Gastrocnemius medialis (tissue), 4 donors: ENCODE measurements at regions not wholly inside any gene's neighbourhood (a gene's known extent, or its start where the extent isn't known, plus 50 kb on each side); places are given as distances from the start of the nearest gene placed in this dataset.

Experiments
- ATAC-seq, 2 donors: fragments of 150-250 bp; one replicate each; pipeline ENCODE4 v1.9.1; 2016
- DNase-seq, 2 donors: peaks; one replicate each; pipeline ENCODE4 v3.0.0-alpha.2; 2019
- H3K27ac ChIP-seq, 4 donors: fragments of 200-600 bp; sonication (generic); 1 replicate in 1 of 4; 2 replicates in 3 of 4; pipeline ENCODE4 v1.5.1; 2016 to 2018; ENCODE audit warnings: mild to moderate bottlenecking in 2 of 4, moderate library complexity in 1 of 4
- H3K27me3 ChIP-seq, 3 donors: fragments of 200-600 bp; sonication (generic) in 2 of 3; 1 replicate in 1 of 3; 2 replicates in 2 of 3; pipeline versions ENCODE4 v1.5.1 to v1.6.0; 2016 to 2019; ENCODE audit warnings: mild to moderate bottlenecking in 1 of 3, moderate library complexity in 1 of 3
- H3K36me3 ChIP-seq, 2 donors: fragments of 200-600 bp; sonication (generic) in 1 of 2; one replicate each; pipeline ENCODE4 v1.5.1; 2017 to 2018
- H3K4me1 ChIP-seq, 2 donors: fragments of 200-600 bp; sonication (generic) in 1 of 2; one replicate each; pipeline ENCODE4 v1.5.1; 2016 to 2017; ENCODE audit warnings: mild to moderate bottlenecking in 2 of 2
- H3K4me3 ChIP-seq, 4 donors: fragments of 200-600 bp; sonication (generic) in 3 of 4; 1 replicate in 1 of 4; 2 replicates in 3 of 4; pipeline ENCODE4 v1.5.1; 2016 to 2019; ENCODE audit warnings: mild to moderate bottlenecking in 2 of 4
- H3K9me3 ChIP-seq, 3 donors: fragments of 200-600 bp; sonication (generic) in 2 of 3; 1 replicate in 1 of 3; 2 replicates in 2 of 3; pipeline ENCODE4 v1.5.1; 2016 to 2019
- POLR2A ChIP-seq, 2 donors: fragments of 450-650 bp; IDR thresholded peaks; one replicate each; pipeline ENCODE4 v1.6.1; 2017; ENCODE audit warnings: antibody characterized with exemption in 2 of 2, mild to moderate bottlenecking in 2 of 2, moderate library complexity in 2 of 2
- in situ Hi-C, 4 donors: fragments of 200-750 bp; cut with MboI; loops; one replicate each; pipeline versions ENCODE4 v1.15.0 to v1.8.0; 2017; ENCODE audit warnings: low sequenced_read_pairs in 4 of 4
- intact Hi-C: fragments of 100-400 bp; cut with DNase I; formaldehyde crosslinking; loops from one replicate; pipeline ENCODE4 v1.15.1; 2023; ENCODE audit warnings: low total_unique reads
- TF ChIP-seq, protein P1 (sequence below), 5 experiments: fragments of 450-650 bp in 3 of 5; fragments of 200-600 bp in 2 of 5; sonication (generic) in 2 of 5; IDR thresholded peaks in 4 of 5; conservative IDR thresholded peaks in 1 of 5; 1 replicate in 4 of 5; 2 replicates in 1 of 5; pipeline ENCODE4 v1.5.1; 2016 to 2019; ENCODE audit warnings: antibody characterized with exemption in 5 of 5, mild to moderate bottlenecking in 3 of 5, moderate library complexity in 3 of 5

DNA sequence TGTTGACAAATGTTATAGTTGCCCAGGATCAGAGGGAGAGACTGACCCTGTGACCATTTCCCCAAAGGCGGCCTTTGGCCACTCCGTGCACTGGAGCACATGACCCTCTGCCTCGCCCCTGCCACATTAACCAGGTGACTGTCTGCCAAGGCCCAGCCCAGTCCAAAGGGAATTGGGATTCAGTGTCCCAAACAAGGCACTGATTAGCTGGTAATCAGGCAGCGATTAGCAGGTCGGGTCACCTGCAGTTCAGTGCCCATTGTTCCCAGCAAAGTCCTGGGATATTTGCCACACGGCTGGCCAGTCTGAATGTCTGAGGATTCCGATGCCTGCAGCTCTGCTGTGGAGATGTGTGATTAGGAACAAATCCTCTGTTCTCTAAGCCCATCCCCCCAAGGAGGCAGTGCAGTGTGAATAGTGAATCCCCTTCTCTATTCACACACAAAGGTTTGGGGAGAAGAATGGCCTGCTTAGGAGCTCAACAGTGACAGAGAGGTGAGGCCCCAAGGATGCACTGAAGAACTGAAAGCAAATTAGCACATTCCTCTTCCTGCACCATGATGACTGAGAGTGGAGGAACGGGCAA lies 123.1 kb upstream of the MAF start:
- in situ Hi-C loops = no loop called here
- TF ChIP-seq, protein P1, sequence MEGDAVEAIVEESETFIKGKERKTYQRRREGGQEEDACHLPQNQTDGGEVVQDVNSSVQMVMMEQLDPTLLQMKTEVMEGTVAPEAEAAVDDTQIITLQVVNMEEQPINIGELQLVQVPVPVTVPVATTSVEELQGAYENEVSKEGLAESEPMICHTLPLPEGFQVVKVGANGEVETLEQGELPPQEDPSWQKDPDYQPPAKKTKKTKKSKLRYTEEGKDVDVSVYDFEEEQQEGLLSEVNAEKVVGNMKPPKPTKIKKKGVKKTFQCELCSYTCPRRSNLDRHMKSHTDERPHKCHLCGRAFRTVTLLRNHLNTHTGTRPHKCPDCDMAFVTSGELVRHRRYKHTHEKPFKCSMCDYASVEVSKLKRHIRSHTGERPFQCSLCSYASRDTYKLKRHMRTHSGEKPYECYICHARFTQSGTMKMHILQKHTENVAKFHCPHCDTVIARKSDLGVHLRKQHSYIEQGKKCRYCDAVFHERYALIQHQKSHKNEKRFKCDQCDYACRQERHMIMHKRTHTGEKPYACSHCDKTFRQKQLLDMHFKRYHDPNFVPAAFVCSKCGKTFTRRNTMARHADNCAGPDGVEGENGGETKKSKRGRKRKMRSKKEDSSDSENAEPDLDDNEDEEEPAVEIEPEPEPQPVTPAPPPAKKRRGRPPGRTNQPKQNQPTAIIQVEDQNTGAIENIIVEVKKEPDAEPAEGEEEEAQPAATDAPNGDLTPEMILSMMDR (IDR thresholded peaks at IDR 0.05 in 4 of 5, conservative IDR thresholded peaks at IDR 0.05 in 1 of 5) = no peak
- no peak for TF ChIP-seq POLR2A (IDR thresholded peaks at IDR 0.05)
- Histone ChIP-seq H3K4me1 (no peaks in the 10 kb centered on the region), H3K36me3 (no peaks in the 10 kb centered on the region), H3K27ac (no peak overlapping the region), H3K4me3 (no peak overlapping the region), H3K27me3 (no peaks in the 10 kb centered on the region), H3K9me3 (no peaks in the 10 kb centered on the region)
- intact Hi-C loops = no loop called here
- DNase-seq (no peak), ATAC-seq (no peak)

DNA sequence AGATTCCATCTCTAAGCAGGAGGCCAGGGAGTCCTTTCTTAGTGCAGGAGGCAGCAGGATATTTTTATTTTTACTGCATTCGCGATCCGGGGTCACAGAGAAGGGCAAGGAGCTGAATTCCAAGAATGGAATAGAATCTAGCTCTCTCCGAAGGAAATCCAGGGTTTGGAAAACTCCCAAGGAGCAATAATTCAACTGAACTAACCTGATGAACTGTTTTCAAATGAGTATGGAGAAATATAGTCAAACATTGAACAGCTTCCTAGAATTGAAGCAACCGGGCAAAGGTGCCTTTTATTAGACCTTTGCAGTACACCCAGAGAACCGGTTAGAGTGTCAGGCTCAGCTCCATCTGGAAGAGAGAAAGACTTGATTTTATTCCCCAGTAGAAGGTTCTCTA lies 120.7 kb upstream of the MAF start:
- in situ Hi-C loops (no loop called here), intact Hi-C loops (no loop called here)
- TF ChIP-seq POLR2A (IDR thresholded peaks at IDR 0.05) = no peak
- TF ChIP-seq, protein P1 (IDR thresholded peaks at IDR 0.05 in 4 of 5, conservative IDR thresholded peaks at IDR 0.05 in 1 of 5) = no peak
- DNase-seq (no peak), ATAC-seq (no peak)
- Histone ChIP-seq H3K4me1 (no peaks in the 10 kb centered on the region), H3K4me3 (no peak overlapping the region), H3K36me3 (no peaks in the 10 kb centered on the region), H3K27me3 (no peaks in the 10 kb centered on the region), H3K27ac (no peak overlapping the region), H3K9me3 (no peaks in the 10 kb centered on the region)

DNA sequence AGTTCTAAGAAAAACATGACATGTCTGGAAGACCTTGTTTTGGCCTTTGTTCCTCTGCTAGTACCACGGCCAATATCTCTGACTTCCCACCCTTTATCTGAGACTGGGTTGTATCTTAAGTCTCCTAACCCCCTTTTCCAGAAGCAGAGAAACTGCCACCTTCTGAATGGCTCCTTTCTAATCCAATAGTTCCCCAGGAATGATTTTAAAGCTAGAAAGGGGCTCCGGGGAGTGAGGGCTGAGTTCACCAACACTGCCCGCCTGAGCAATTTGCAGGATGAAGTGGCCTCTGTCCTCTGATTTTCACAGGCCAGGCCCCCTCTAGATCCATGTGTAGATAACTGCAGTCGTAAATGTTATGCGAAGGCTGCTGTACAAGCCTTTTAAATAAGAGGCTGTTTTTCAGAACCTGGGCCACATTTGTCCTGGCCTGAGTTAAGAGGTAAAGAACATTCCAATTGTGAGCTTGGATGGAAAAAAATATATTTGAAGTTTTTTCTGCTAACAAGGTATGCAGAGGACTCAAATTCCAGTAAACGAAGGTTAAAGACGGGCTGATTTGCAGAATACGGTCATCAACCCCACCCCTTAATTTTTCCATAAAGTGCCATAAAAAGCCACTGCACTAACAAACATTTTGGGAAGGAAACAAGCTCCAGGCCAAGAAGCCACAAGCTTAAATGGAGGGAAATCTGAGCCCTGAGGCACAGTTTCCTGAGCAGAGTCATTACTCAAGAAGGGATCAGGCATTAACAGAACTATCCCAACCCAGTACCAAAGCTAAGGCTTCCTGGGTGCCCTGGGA lies 117.0 kb upstream of the MAF start:
- Histone ChIP-seq H3K27me3 (no peaks in the 10 kb centered on the region), H3K36me3 (no peaks in the 10 kb centered on the region), H3K27ac (no peak overlapping the region), H3K4me3 (no peak overlapping the region), H3K9me3 (no peaks in the 10 kb centered on the region), H3K4me1 (no peaks in the 10 kb centered on the region)
- no peak for ATAC-seq
- in situ Hi-C loops = no loop called here
- intact Hi-C loops = no loop called here
- TF ChIP-seq POLR2A (IDR thresholded peaks at IDR 0.05) = no peak
- TF ChIP-seq, protein P1 (IDR thresholded peaks at IDR 0.05 in 4 of 5, conservative IDR thresholded peaks at IDR 0.05 in 1 of 5) = no peak
- no peak for DNase-seq

- TF ChIP-seq POLR2A (IDR thresholded peaks at IDR 0.05) = no peak
- TF ChIP-seq, protein P1 (IDR thresholded peaks at IDR 0.05 in 4 of 5, conservative IDR thresholded peaks at IDR 0.05 in 1 of 5) = no peak
- no peak overlapping the region for H3K27ac ChIP-seq
- in situ Hi-C loops = no loop called here
These were observed 116.3 kb upstream of the MAF start for GRCh38 chr16:79716645-79717332.

More at GRCh38 chr16:79716645-79717332, 116.3 kb upstream of the MAF start:
- H3K4me1 ChIP-seq = no peaks in the 10 kb centered on the region
- no peak for DNase-seq
- ATAC-seq = no peak
- H3K4me3 ChIP-seq = no peak overlapping the region
- no peaks in the 10 kb centered on the region for H3K9me3 ChIP-seq
- intact Hi-C loops = no loop called here
- H3K36me3 ChIP-seq = no peaks in the 10 kb centered on the region
- no peaks in the 10 kb centered on the region for H3K27me3 ChIP-seq
